GM18520 (cell line): ENCODE measurements at regions not wholly inside any gene's neighbourhood (a gene's known extent, or its start where the extent isn't known, plus 50 kb on each side); places are given as distances from the start of the nearest gene placed in this dataset.

Experiments used
- ATAC-seq: cut with Tn5 transposase; IDR thresholded peaks from one replicate; pipeline ENCODE4 v1.9.1; 2021; ENCODE audit not compliant: unreplicated experiment

DNA sequence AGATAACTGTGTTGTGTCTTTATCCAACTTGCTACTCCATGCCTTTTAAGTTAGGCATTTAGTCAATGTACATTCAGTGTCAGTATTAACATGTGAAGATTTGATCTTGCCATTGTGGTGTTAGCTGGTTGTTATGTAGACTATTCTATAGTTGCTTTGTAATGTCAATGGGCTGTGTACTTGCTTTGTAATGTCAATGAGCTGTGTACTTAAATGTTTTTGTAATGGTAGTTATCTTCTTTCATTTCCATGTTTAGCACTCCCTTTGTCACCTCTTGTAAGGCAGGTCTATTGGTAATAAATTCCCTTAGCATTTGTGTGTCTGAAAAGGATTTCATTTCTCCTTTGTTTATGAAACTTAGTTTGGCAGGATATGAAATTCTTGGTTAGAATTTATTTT lies 53.4 kb downstream of the MC4R start:
- ATAC-seq, result no peak

DNA sequence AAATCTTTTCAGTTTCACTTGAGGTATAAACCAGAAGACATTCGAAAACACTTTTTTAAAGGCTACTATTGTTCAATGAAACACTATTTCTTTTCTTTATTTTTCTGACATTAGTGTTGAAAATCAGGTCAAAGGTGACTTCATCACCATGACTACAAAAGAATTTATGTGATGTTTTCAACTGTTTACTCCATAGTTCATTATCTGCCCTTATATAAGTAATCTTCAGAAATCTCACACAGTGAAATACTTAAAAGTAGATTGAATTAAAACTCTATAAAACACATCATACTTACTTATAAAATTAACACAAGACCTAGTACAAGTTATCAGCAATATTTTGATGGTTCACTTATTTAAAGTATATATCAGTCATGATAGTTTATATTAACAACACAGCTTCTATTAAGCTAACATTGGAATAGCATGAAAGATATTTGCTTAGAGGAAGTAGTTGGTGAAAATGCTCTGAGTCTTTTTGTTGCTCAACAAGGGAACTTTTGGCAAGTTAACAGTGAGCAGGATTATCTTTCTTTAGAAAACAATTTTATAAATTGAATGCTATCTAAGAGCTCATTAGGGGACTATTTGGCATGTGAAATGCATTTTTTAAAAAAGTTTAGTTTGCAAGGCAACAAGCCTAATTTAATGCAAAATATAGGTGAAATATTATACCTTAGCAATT lies 60.8 kb downstream of the MC4R start:
- ATAC-seq, result no peak

DNA sequence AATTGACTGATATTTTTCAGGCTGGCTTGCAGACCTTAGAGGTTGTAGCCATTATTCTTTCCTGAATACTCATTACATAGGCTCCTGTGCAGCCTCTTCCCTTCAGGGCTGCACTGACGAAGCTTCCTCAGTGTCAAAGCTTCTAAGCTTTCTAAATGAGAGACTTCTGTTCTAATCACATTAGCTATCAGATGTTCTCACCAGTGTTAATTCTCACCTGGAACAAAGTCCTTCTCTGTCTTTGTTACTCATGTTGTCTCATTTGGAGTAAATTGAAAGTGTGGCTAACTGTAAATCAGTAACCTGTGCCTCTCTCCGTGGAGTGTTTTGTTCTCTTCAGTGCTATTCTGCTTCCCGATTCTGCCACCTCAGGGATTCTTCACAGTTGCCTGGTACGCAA lies 76.9 kb downstream of the MC4R start:
- no peak for ATAC-seq

DNA sequence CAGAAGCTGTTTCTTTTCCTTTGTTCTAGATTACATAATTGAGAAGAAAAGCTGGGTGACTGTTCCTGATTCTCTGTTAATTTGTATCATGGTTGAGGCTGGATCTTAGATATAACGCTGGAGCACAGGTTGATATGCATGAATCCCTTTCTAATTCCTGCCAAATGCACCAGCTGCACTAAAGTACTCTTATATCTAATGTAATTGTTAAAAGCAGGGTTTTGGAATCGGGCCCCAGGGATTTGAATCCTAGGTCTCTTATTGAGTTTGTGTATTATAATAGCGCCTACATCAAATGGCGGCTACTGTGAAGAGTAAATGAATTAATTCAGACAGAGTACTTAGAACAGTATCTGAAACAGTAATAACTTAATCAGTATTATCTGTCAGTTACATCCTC lies 80.4 kb downstream of the MC4R start:
- no peak for ATAC-seq

DNA sequence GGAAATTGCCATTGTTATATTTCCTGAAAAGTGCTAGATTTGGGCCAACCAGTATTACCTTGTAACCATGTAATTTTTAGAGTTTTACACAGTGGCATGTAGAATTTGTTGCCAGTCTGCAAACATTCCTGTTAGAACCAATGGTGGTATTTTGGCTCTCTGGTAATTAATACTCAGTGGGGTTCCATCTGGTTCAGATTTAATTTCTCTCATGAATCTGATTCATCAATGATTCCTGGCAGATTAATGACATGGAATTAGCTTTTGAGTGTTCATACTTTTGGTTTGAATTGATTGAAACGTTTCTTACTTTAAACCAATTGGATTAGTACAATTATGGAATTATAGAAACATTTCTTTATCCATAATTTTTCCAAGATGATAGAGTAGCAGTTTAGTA lies 93.2 kb downstream of the MC4R start:
- no peak for ATAC-seq

DNA sequence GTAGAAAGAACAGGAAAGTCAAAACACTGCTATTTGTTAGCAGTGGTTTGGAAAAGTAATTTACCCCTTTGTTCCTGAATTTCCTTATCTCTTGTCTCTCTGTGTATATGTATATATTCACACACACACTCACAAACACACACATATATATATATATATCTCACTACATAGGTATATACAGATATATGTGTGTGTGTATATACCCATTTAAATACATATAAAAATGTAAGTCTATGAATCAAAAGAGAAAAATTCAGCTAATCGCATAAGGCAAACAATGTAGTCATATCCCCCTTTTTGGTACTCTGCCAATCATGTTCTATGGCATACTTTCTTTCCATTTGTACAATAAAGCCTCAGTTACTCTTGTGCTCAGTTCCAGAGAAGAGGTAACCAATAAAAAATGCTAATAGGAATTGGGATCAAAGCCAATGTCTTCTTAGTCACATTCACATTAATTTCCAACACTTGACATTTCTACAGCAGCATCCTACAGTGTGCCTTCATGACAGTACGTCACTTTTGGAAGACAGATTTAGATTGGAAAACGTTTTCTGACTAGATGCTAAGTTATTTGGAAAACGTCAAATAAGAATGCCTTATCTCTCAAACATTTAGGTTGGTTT lies 94.6 kb downstream of the MC4R start:
- ATAC-seq, result no peak

DNA sequence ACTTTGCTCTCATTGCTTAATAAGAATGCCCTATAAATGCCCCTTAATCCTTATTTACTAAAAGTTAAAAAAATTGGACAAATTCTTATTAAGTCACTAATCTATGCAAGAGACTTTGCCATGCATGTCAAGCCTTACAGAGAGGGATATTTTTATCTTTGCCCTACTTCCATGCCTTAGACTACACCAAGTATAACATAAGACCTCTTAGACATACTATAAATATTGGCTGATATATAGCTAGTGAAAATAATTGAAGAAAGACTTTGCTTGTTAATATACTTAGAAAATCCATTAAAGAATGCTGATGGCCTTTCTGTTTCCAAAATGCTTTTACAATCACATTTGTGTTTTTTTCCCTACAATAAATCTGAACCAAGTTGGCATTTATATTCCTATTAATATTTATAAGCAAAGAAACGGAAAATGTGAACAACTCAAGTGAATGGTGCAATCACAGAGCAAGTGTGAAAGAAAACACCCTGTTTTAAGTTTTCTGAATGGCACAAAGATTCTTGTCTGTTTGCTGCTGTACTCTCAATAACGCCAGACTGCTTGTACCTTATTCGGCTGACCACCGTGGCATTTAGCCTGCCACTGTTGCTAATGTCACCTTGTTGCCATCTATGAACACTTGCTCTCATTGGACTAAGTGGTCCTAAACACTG lies 105.0 kb downstream of the MC4R start:
- no peak for ATAC-seq

DNA sequence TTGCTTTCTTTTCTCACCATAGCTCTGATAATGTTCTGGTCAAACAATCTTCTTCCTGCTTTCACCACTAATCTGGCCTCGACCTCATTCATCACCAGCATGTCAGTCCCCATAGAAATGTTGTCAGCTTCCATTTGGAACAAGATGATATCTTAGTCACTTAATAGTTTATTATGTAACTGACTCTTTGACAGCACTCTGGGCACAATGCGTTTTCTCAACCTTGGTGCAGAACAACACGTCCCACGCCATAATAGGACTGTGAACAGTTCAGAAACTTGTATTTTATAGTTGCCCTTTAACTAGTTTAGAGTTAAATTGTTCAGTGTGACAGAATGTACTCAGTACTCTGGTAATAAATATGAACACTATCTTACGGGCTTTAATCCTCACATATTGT lies 106.0 kb downstream of the MC4R start:
- no peak for ATAC-seq

DNA sequence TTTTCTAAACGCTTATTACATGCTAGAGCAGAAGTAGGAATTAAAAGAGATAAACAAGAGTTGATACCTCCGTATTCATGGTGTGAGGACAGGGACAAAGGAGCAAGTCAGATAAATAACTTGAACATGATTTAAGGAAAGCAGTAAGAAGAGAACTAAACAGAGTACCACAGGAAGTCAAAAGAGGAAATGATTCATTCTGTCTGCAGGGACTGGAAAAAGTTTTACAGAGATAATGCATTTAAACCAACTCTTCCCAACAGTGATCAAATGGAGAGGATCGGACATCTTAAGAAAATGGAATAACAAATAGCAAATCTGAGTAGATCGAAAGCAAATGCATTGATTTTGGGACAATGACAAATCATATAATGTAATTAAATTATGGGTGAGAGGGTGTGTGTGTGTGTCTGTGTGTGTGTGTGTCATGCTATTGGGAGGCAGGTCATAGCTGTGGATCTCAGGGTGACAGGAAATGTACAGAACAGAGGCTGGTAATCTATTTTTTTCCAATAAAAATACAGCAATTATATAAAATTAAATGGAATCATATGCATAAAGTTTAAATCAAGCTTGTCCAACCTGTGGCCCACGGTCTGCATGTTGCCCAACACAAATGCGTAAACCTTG lies 113.4 kb downstream of the MC4R start:
- ATAC-seq, result no peak

DNA sequence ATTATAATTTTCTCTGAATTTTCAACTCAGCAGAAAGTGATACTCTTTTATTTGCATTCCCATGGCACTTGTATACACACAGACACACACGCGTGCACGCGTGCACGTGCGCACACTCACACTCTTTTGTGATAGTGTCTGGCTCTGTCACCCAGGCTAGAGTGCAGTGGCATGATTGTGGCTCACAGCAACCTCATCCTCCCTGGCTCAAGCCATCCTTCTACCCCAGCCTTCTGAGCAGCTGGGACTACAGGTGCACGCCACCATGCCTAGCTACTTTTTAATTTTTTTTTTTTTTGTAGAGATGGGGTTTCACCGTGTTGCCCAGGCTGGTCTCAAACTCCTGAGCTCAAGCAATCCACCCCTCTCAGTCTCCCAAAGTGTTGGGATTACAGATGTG lies 123.2 kb downstream of the MC4R start:
- no peak for ATAC-seq

DNA sequence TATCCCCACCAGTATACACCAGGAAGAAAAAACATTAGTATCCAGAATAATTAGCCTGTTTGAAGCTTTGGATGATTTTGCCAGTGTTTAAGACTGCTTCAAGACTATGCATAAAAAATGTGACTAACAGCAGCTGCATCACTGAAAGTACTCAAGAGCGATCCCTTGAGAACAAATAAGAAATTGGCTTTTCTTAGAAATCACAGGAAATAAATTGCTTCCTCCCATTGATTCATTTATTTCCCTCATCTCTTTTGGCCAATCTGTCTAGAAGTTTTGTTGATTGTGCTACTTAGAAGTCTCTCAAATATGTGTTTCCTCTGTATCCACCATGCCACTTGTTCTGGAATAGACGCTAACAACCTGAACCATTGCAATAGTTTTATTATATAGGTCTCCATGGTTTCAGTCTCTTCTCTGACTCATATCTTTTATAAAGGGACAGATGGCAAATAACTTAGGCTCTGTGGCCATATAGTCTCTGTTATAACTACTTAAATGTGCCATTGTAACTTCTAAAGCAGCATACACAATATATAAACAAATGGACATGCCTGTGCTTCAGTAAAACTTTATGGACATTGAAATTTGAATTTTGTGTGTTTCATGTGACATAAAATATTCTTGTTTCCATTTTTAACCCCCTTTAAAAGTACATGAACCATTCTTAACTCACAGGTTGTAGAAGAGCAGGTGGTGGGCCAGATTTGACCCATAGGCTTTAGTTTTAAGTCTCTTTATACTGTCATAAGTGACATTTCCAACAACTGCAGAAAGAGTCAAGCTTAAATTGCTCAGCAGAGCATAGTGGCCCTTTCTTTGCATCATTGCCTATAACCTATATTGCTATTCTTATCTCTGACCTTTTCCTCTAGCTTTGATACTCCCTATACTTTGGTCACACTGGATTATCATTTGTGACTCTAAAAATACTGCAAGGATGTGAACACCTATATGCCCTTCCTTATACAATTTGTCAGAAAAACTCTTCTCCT lies 123.9 kb downstream of the MC4R start:
- no peak for ATAC-seq

DNA sequence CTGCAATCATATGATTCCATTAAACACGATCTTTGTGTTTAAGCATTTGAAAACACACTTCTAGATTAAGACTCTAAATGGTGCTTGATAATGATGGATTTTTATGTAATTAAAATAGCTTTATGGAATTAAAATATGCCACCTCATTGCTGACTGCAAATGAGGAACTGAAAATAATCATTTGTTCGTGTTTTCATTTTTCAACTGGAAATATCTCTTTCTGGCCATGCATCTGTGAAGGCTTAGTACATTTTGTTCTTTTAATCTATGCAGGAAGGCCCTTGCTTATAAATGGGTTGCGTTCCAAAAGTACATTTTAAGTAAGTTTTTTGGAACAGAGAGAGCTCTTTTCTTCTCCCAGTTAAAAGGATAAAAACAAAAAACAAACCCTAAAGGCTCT lies 125.5 kb downstream of the MC4R start:
- peak; percentile 38 for ATAC-seq

DNA sequence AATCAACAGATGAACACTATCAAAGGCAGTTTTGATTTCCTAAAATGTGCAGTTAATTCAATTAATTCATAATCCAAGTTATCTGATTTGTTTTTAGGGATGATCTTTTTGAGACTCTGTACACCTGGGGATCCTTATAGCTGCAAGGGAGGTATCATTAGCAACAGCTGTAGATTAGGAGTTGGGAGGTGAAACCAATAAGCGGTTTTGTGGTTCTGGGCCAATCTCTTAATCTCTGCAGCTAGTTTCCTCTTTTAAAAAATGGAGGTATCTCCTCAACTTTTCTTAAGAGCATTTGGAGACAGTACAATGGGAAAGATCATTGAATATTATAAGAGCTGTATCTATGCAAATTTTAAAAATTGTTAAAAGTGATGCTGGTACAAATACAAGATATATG lies 126.0 kb downstream of the MC4R start:
- peak; percentile 24 for ATAC-seq

DNA sequence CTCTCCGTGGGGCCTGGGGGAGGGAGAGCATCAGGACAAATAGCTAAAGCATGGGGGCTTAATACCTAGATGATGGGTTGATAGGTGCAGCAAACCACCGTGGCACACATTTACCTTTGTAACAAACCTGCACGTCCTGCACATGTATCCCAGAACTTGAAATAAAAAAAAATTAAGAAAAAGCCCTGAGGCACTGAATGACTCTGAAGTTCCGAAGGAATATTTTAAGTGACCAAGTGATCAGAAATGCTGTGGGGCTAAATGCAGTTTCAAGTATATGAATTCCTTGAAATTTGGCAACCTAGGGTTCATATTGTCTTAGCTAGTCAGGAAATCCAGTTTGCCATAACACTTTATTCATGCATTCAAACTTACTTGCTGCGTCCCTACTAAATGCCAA lies 127.5 kb downstream of the MC4R start:
- no peak for ATAC-seq

DNA sequence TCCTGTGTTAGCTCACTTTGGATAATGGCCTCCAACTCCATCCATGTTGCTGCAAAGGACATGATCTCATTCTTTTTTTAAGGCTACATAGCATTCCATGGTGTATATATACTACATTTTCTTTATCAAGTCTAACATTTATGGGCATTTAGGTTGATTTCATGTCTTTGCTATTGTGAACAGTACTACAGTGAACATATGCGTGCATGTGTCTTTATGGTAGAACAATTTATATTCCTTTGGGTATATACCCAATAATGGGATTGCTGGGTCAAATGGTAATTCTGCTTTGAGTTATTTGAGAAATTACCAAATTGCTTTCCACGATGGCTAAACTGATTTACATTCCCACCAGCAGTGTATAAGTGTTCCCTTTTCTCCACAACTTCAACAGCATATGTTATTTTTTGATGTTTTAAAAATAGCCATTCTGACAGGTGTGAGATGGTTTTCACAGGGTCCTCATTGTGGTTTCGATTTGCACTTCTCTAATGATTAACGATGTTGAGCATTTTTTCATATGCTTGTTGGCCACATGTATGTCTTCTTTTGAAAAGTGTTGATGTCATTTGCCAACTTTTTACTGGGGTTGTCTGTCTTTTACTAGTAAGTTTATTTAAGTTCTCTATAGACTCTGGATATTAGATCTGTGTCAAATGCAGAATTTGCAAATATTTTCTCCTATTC lies 133.4 kb downstream of the MC4R start:
- peak; percentile 92 for ATAC-seq

DNA sequence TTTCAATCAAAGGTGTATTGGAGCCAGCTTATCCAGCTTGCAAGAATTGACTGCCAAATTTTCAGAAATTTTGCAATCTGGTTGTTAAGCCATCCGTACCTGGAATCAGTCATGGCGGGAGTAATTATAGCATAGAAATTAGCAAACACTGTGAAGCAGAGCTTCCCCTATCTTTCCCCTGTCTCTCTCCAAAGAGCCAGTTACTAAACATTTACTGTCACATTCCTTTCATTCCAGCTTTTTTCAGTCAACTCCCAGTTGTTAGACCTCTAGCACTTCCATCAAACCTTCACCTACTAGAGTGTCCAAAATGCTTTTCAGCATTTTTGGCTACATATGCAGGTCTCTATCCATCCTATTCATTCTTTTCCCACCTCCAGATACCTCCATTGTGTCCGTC lies 137.4 kb downstream of the MC4R start:
- ATAC-seq, result no peak

DNA sequence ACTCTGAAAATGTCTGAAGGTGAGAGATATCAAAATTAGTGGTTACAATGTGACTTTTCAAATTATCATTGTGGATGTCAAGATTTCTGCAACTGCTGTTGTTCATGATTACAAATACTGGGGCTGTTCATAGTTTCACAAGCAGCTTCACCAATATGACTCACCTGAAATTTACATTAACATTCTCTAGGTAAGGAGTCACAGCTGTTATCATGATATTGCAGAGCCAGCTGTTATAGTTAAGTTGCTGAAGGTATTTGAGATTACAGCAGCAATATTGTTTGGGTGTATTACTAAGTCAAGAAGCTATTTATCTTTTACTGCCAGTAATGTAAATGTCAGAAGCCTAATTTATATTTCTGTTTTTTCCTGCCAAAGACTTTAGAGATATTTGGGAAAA lies 140.0 kb downstream of the MC4R start:
- peak; percentile 61 for ATAC-seq

DNA sequence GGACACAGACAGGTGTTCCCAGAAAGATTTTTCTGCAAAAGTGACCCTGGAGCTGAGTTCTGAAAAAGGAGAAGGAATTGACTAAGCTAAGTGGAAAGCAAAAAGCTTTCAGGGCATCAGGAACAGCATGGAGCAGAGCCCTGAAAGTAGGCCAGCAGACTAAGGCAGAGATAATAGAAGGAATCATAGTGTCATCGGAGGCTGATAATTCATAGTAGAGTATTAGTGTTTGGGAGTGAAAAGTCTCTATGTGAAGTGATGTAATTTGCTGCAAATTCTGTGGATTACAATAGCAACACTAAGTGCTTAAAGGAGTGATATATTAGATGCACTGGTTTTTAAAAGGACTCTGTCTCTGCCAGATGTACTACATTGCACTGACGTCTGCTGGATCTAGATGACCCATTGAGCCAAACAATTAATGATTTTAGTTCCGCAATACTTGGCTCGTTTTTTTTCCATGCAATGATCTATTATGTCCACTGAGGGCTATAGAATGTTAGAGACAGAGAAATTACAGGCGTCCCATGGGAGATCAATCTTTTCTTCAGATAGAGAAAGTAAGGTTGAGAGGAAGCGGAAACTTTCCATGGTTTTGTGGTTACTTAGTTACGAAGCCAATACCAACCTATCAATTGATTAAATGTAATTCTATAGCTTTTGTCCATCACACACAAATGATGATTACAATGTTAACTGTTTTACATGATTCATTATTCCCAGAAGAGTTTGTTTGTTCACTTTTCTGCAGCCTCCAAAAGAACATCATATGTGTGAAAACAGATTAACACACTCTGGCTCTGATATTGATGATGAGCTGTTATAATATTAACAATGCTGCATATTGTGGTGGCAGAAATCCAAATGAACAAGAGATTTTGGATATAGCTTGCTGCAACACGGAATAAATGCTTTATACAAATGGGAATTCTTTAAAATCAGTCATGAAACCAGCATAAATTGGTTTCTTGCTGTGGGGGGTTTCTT lies 143.7 kb downstream of the MC4R start:
- ATAC-seq, result no peak

DNA sequence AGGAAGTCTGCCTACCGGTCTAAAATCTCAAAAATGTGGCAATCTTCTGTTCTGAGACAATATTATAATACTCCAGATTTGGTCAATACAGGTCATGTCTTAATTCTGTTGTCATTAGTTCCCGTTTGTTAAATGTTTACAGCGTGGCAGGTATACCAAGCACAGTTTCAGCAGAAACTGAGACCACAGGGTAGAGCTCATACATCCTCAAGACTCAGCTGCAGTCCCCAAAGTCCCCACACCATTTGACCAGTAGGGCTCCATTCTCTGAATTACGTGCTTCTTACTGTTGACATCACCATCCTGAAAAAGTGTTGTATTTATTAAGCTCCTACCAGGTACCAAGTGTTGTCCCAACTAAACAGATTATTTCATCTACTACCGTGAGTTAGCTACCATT lies 157.1 kb downstream of the MC4R start:
- ATAC-seq, result no peak
